ENCODE measurements at regions not wholly inside any gene's neighbourhood (a gene's known extent, or its start where the extent isn't known, plus 50 kb on each side); places are given as distances from the start of the nearest gene placed in this dataset.

- no peak for TF ChIP-seq CTCF (IDR thresholded peaks at IDR 0.05)
- no peak for TF ChIP-seq ZFX (IDR thresholded peaks at IDR 0.05; ENCODE audit: borderline replicate concordance)
Observed at GRCh38 chr14:61877035-61877390, 114.8 kb downstream of the SNAPC1 start.

Measured in 22Rv1 (cell line).